Endothelial cell of umbilical vein (primary cell): ENCODE measurements at regions not wholly inside any gene's neighbourhood (a gene's known extent, or its start where the extent isn't known, plus 50 kb on each side); places are given as distances from the start of the nearest gene placed in this dataset.

Source experiments
- BruUV-seq: library from RNA; stranded (reverse); fragments of 400-500 nt; replicated peaks from 2 replicates; lab custom pipeline; 2021; lab: Mats Ljungman, UMichigan
- CTCF ChIA-PET: fragments of 300-600, 350-600 bp; sonication (Branson Sonifier 250); formaldehyde crosslinking; loops from one replicate; lab custom pipeline; 2021; ENCODE audit warnings: antibody characterized with exemption, inconsistent platforms; lab: Charles Lee
- POLR2A ChIA-PET: fragments of 300-600, 350-600 bp; sonication (Branson Sonifier 250); formaldehyde crosslinking; loops from one replicate; lab custom pipeline; 2021; ENCODE audit warnings: antibody characterized with exemption, inconsistent platforms; lab: Charles Lee
- DNase-seq: peaks from one replicate; pipeline ENCODE4 v3.0.0-alpha.2; 2011; ENCODE audit warnings: low read depth, low spot score
- FAIRE-seq: peaks from 2 replicates; lab custom pipeline; 2011; peaks lifted over from hg19 to GRCh38; lab: Jason Lieb, UNC
- H2AFZ ChIP-seq: 2 replicates; pipeline ENCODE4 v1.6.0; 2012; ENCODE audit warnings: low read depth, low read length, control low read depth, inconsistent platforms
- H3K27ac ChIP-seq: 2 replicates; pipeline ENCODE4 v1.5.1; 2011; ENCODE audit warnings: low read depth, mild to moderate bottlenecking, control low read depth, low read length, moderate library complexity; ENCODE audit not compliant: insufficient read depth
- H3K27me3 ChIP-seq, 2 experiments: 2 replicates each; pipeline versions ENCODE4 v1.6.0 to v1.6.1; 2011; ENCODE audit warnings: low read length in 2 of 2, mixed read lengths in 1 of 2; ENCODE audit not compliant: control insufficient read depth in 2 of 2, insufficient read depth in 2 of 2
- H3K36me3 ChIP-seq, 2 experiments: 2 replicates in 1 of 2; 3 replicates in 1 of 2; pipeline ENCODE4 v1.5.1; 2011; ENCODE audit warnings: low read length in 2 of 2, mild to moderate bottlenecking in 1 of 2, moderate library complexity in 1 of 2; ENCODE audit not compliant: control insufficient read depth in 2 of 2, insufficient read depth in 2 of 2; ENCODE audit errors: extremely low read depth in 1 of 2
- H3K4me1 ChIP-seq: 3 replicates; pipeline ENCODE4 v1.5.1; 2011; ENCODE audit warnings: mild to moderate bottlenecking, low read length; ENCODE audit not compliant: control insufficient read depth, insufficient read depth; ENCODE audit errors: extremely low read depth
- H3K4me2 ChIP-seq: 2 replicates; pipeline ENCODE4 v1.6.1; 2011; ENCODE audit warnings: low read length, control low read depth, mixed read lengths; ENCODE audit not compliant: insufficient read depth
- H3K4me3 ChIP-seq, 3 experiments: fragments of 200-600 bp in 1 of 3; sonication (generic), shearing (Covaris generic) in 1 of 3; replicated peaks in 1 of 3; 2 replicates each; pipeline ENCODE4 v1.5.1; 2011 to 2016; ENCODE audit warnings: control low read depth in 3 of 3, low read length in 3 of 3, mild to moderate bottlenecking in 2 of 3, inconsistent platforms in 1 of 3, low read depth in 1 of 3, moderate library complexity in 1 of 3; ENCODE audit not compliant: insufficient read depth in 1 of 3
- H3K79me2 ChIP-seq: 2 replicates; pipeline ENCODE4 v1.6.0; 2012; ENCODE audit warnings: low read length, inconsistent platforms; ENCODE audit not compliant: control insufficient read depth, insufficient read depth
- H3K9ac ChIP-seq: replicated peaks from 2 replicates; pipeline ENCODE3; 2011; ENCODE audit warnings: low read length, control low read depth; ENCODE audit not compliant: insufficient read depth; ENCODE audit errors: extremely low read depth
- H3K9me1 ChIP-seq: replicated peaks from 3 replicates; pipeline ENCODE4 v1.6.0; 2011; ENCODE audit warnings: mild to moderate bottlenecking, low read length; ENCODE audit not compliant: control insufficient read depth, insufficient read depth; ENCODE audit errors: extremely low read depth
- H3K9me3 ChIP-seq: replicated peaks from 2 replicates; pipeline ENCODE4 v1.5.1; 2012; ENCODE audit warnings: low read length, inconsistent platforms; ENCODE audit not compliant: control insufficient read depth, insufficient read depth
- H4K20me1 ChIP-seq: replicated peaks from 2 replicates; pipeline ENCODE3; 2011; ENCODE audit warnings: mild to moderate bottlenecking, low read length; ENCODE audit not compliant: control insufficient read depth, insufficient read depth; ENCODE audit errors: extremely low read depth
- CTCF ChIP-seq, 2 donors: IDR thresholded peaks; 1 replicate in 1 of 2; 2 replicates in 1 of 2; pipeline ENCODE4 v1.5.1; 2011; ENCODE audit warnings: low read length in 2 of 2, mild to moderate bottlenecking in 2 of 2, moderate library complexity in 2 of 2, control low read depth in 1 of 2, inconsistent platforms in 1 of 2, low read depth in 1 of 2; ENCODE audit not compliant: insufficient read depth in 1 of 2; ENCODE audit errors: extremely low read depth in 1 of 2
- EZH2 ChIP-seq: IDR thresholded peaks from 2 replicates; pipeline ENCODE4 v1.6.1; 2012; ENCODE audit warnings: borderline replicate concordance, low read depth, mild to moderate bottlenecking, moderate library complexity, low read length, inconsistent platforms; ENCODE audit not compliant: severe bottlenecking
- FOS ChIP-seq: IDR thresholded peaks from 2 replicates; pipeline ENCODE4 v1.6.1; 2011; ENCODE audit warnings: mild to moderate bottlenecking, low read length, moderate library complexity, borderline replicate concordance; ENCODE audit not compliant: insufficient read depth
- GATA2 ChIP-seq: IDR thresholded peaks from 2 replicates; pipeline ENCODE4 v1.7.0; 2011; ENCODE audit warnings: low read depth, mild to moderate bottlenecking, moderate library complexity, mixed read lengths, low read length; ENCODE audit not compliant: insufficient read length, insufficient read depth
- JUN ChIP-seq: IDR thresholded peaks from 2 replicates; pipeline ENCODE4 v1.6.1; 2011; ENCODE audit warnings: borderline replicate concordance, low read depth; ENCODE audit not compliant: insufficient read length, insufficient read depth
- MAX ChIP-seq: IDR thresholded peaks from 2 replicates; pipeline ENCODE4 v1.6.1; 2011; ENCODE audit not compliant: insufficient read depth, insufficient read length
- MYC ChIP-seq: IDR thresholded peaks from one replicate; pipeline ENCODE4 v1.6.1; 2011; ENCODE audit warnings: mild to moderate bottlenecking, low read depth, low read length
- POLR2A ChIP-seq: IDR thresholded peaks from 2 replicates; pipeline ENCODE4 v1.6.1; 2012; ENCODE audit warnings: low read depth, mild to moderate bottlenecking, control low read depth, low read length
- POLR2AphosphoS5 ChIP-seq: IDR thresholded peaks from 2 replicates; pipeline ENCODE4 v1.6.1; 2012; ENCODE audit warnings: low read depth, mild to moderate bottlenecking, control low read depth, low read length, moderate library complexity; ENCODE audit not compliant: insufficient read depth
- dilution Hi-C: fragments of 300-500 bp; cut with MboI; formaldehyde crosslinking; loops from one replicate; pipeline ENCODE4 v1.15.0; 2019; ENCODE audit warnings: low sequenced_read_pairs; ENCODE audit not compliant: extremely low pct_ligation_motif_present
- intact Hi-C: fragments of 100-400 bp; cut with micrococcal nuclease; formaldehyde crosslinking; loops from one replicate; pipeline ENCODE4 v1.10.0; 2022

- CTCF ChIA-PET, result interaction anchor here (0.6 kb wide), 1 partner anchor 13 kb away, joined by 3 read pairs; no protein-coding TSS in a partner anchor
- FAIRE-seq, result no peak
- no peaks in the 10 kb centered on the region for H3K9me1 ChIP-seq
- no peaks in the 10 kb centered on the region for H4K20me1 ChIP-seq
- no peak overlapping the region for H2AFZ ChIP-seq
- H3K27ac ChIP-seq, result no peak overlapping the region
- no TSS peak for BruUV-seq
- H3K4me1 ChIP-seq, result no peaks in the 10 kb centered on the region
- H3K36me3 ChIP-seq, result no peaks in the 10 kb centered on the region
- intact Hi-C loops (no loop called here), dilution Hi-C loops (no loop called here)
- no peaks in the 10 kb centered on the region for H3K27me3 ChIP-seq
- no peaks in the 10 kb centered on the region for H3K9me3 ChIP-seq
- POLR2A ChIA-PET, result no interaction called here
- H3K4me2 ChIP-seq, result no peak overlapping the region
- TF ChIP-seq MAX, result no peak
- no peak for TF ChIP-seq EZH2
- no peak overlapping the region for H3K9ac ChIP-seq
- no peak for DNase-seq
- H3K79me2 ChIP-seq, result no peaks in the 10 kb centered on the region
- H3K4me3 ChIP-seq, result no peak overlapping the region
Measured at GRCh38 chr5:152853361-152853760, 448.3 kb upstream of the NMUR2 start.

- TF ChIP-seq POLR2AphosphoS5 (no peak), POLR2A (no peak), MYC (no peak), MAX (no peak), EZH2 (no peak), JUN (no peak), GATA2 (no peak), CTCF (IDR thresholded peaks at IDR 0.05; ENCODE audit: extremely low read depth in 1 of 2, insufficient read depth in 1 of 2, low read depth in 1 of 2, low read length in 2 of 2) (no peak), FOS (no peak)
- Histone ChIP-seq H3K79me2 (no peaks in the 10 kb centered on the region), H3K36me3 (no peaks in the 10 kb centered on the region), H3K4me2 (no peak overlapping the region), H3K9ac (no peak overlapping the region), H4K20me1 (no peaks in the 10 kb centered on the region), H3K4me1 (no peaks in the 10 kb centered on the region), H3K9me3 (no peaks in the 10 kb centered on the region), H3K9me1 (no peaks in the 10 kb centered on the region), H3K27me3 (no peaks in the 10 kb centered on the region), H3K27ac (no peak overlapping the region), H3K4me3 (no peak overlapping the region), H2AFZ (no peak overlapping the region)
- DNase-seq, result no peak
- dilution Hi-C loops (no loop called here), intact Hi-C loops (no loop called here)
- POLR2A ChIA-PET, result no interaction called here
- CTCF ChIA-PET, result no interaction called here
- no TSS peak for BruUV-seq
- no peak for FAIRE-seq
Measured at GRCh38 chr5:152855441-152855840, 450.4 kb upstream of the NMUR2 start.
